ACC112 (cell line): ENCODE measurements at regions not wholly inside any gene's neighbourhood (a gene's known extent, or its start where the extent isn't known, plus 50 kb on each side); places are given as distances from the start of the nearest gene placed in this dataset.

Source experiments
- H2AFZ ChIP-seq: fragments of 200-600 bp; sonication (generic); one replicate; pipeline ENCODE4 v1.6.0; 2017; ENCODE audit warnings: antibody characterized with exemption, low read length; ENCODE audit not compliant: unreplicated experiment
- H3K27ac ChIP-seq: fragments of 200-600 bp; sonication (generic); 2 replicates; pipeline ENCODE4 v1.5.1; 2014; ENCODE audit warnings: low read depth, mild to moderate bottlenecking, antibody characterized with exemption, low read length, moderate library complexity
- H3K27me3 ChIP-seq: fragments of 200-600 bp; sonication (generic); 2 replicates; pipeline ENCODE4 v1.6.1; 2014; ENCODE audit warnings: mild to moderate bottlenecking, antibody characterized with exemption, low read length, moderate library complexity, mixed read lengths; ENCODE audit not compliant: insufficient read depth
- H3K36me3 ChIP-seq: fragments of 200-600 bp; sonication (generic); 2 replicates; pipeline ENCODE4 v1.6.1; 2016; ENCODE audit warnings: mild to moderate bottlenecking, antibody characterized with exemption, low read length, moderate library complexity, mixed read lengths; ENCODE audit not compliant: insufficient read depth
- H3K4me1 ChIP-seq: fragments of 200-600 bp; sonication (generic); one replicate; pipeline ENCODE4 v1.6.1; 2016; ENCODE audit warnings: low read length, mixed read lengths; ENCODE audit not compliant: insufficient read depth, unreplicated experiment, control insufficient read depth
- H3K4me3 ChIP-seq: fragments of 200-600 bp; sonication (generic); 2 replicates; pipeline ENCODE4 v1.5.1; 2014; ENCODE audit warnings: mild to moderate bottlenecking, low read depth, low read length
- H3K79me2 ChIP-seq: fragments of 200-600 bp; sonication (generic); one replicate; pipeline ENCODE4 v1.6.0; 2016; ENCODE audit warnings: low read length; ENCODE audit not compliant: control insufficient read depth, unreplicated experiment, insufficient read depth

GRCh38 chr1:187490266-187490665 is 661.5 kb downstream of the PLA2G4A start:
- no peaks in the 10 kb centered on the region for H3K27me3 ChIP-seq
- no peak overlapping the region for H3K27ac ChIP-seq
- no peak overlapping the region for H3K4me3 ChIP-seq
- no peaks in the 10 kb centered on the region for H3K36me3 ChIP-seq
- H2AFZ ChIP-seq, result no peak overlapping the region
- peaks cover 8% of the 10 kb centered on the region for H3K4me1 ChIP-seq
- no peaks in the 10 kb centered on the region for H3K79me2 ChIP-seq

- Histone ChIP-seq H3K4me3 (no peak overlapping the region), H3K79me2 (no peaks in the 10 kb centered on the region), H3K36me3 (no peaks in the 10 kb centered on the region), H3K27me3 (no peaks in the 10 kb centered on the region), H2AFZ (no peak overlapping the region), H3K27ac (peak overlapping the region; percentile 57), H3K4me1 (peaks cover 8% of the 10 kb centered on the region)
These were observed 662.5 kb downstream of the PLA2G4A start for GRCh38 chr1:187491082-187491720.

- Histone ChIP-seq H3K27me3 (no peaks in the 10 kb centered on the region), H2AFZ (no peak overlapping the region), H3K27ac (no peak overlapping the region), H3K79me2 (no peaks in the 10 kb centered on the region), H3K4me3 (no peak overlapping the region), H3K36me3 (no peaks in the 10 kb centered on the region), H3K4me1 (no peaks in the 10 kb centered on the region)
These were observed 669.3 kb downstream of the PLA2G4A start for GRCh38 chr1:187498028-187498427.

GRCh38 chr1:187504779-187505178 is 676.0 kb downstream of the PLA2G4A start:
- H3K4me3 ChIP-seq, result no peak overlapping the region
- H3K79me2 ChIP-seq, result no peaks in the 10 kb centered on the region
- no peaks in the 10 kb centered on the region for H3K4me1 ChIP-seq
- H2AFZ ChIP-seq, result no peak overlapping the region
- no peak overlapping the region for H3K27ac ChIP-seq
- H3K27me3 ChIP-seq, result no peaks in the 10 kb centered on the region
- no peaks in the 10 kb centered on the region for H3K36me3 ChIP-seq

- no peak overlapping the region for H2AFZ ChIP-seq
- no peak overlapping the region for H3K27ac ChIP-seq
- no peaks in the 10 kb centered on the region for H3K4me1 ChIP-seq
- H3K79me2 ChIP-seq, result no peaks in the 10 kb centered on the region
- no peaks in the 10 kb centered on the region for H3K27me3 ChIP-seq
- H3K36me3 ChIP-seq, result no peaks in the 10 kb centered on the region
- H3K4me3 ChIP-seq, result no peak overlapping the region
These were observed 680.3 kb downstream of the PLA2G4A start for GRCh38 chr1:187509091-187509490.

GRCh38 chr1:187513190-187513589 is 684.4 kb downstream of the PLA2G4A start:
- no peaks in the 10 kb centered on the region for H3K36me3 ChIP-seq

GRCh38 chr1:187514110-187514509 is 685.4 kb downstream of the PLA2G4A start:
- Histone ChIP-seq H3K4me3 (no peak overlapping the region), H3K36me3 (no peaks in the 10 kb centered on the region), H3K27ac (no peak overlapping the region), H3K4me1 (no peaks in the 10 kb centered on the region), H3K79me2 (no peaks in the 10 kb centered on the region), H2AFZ (no peak overlapping the region), H3K27me3 (no peaks in the 10 kb centered on the region)

More at GRCh38 chr1:187513190-187513589, 684.4 kb downstream of the PLA2G4A start:
- Histone ChIP-seq H3K27me3 (no peaks in the 10 kb centered on the region), H3K4me3 (no peak overlapping the region), H3K4me1 (no peaks in the 10 kb centered on the region), H2AFZ (no peak overlapping the region), H3K79me2 (no peaks in the 10 kb centered on the region), H3K27ac (no peak overlapping the region)

GRCh38 chr1:187516874-187517273 is 688.1 kb downstream of the PLA2G4A start:
- Histone ChIP-seq H3K36me3 (no peaks in the 10 kb centered on the region), H3K27me3 (no peaks in the 10 kb centered on the region), H2AFZ (no peak overlapping the region), H3K79me2 (no peaks in the 10 kb centered on the region), H3K4me1 (no peaks in the 10 kb centered on the region), H3K4me3 (no peak overlapping the region), H3K27ac (no peak overlapping the region)

GRCh38 chr1:187517546-187517945 is 688.8 kb downstream of the PLA2G4A start:
- Histone ChIP-seq H2AFZ (no peak overlapping the region), H3K4me1 (no peaks in the 10 kb centered on the region), H3K4me3 (no peak overlapping the region), H3K27me3 (no peaks in the 10 kb centered on the region), H3K36me3 (no peaks in the 10 kb centered on the region), H3K79me2 (no peaks in the 10 kb centered on the region), H3K27ac (no peak overlapping the region)

- Histone ChIP-seq H3K27me3 (no peaks in the 10 kb centered on the region), H3K4me3 (no peak overlapping the region), H3K4me1 (no peaks in the 10 kb centered on the region), H3K36me3 (no peaks in the 10 kb centered on the region), H3K79me2 (no peaks in the 10 kb centered on the region), H3K27ac (no peak overlapping the region), H2AFZ (no peak overlapping the region)
These were observed 698.6 kb downstream of the PLA2G4A start for GRCh38 chr1:187527346-187527745.

GRCh38 chr1:187537936-187538335 is 709.2 kb downstream of the PLA2G4A start:
- no peaks in the 10 kb centered on the region for H3K4me1 ChIP-seq

More at GRCh38 chr1:187537936-187538335, 709.2 kb downstream of the PLA2G4A start:
- no peak overlapping the region for H3K27ac ChIP-seq
- no peaks in the 10 kb centered on the region for H3K36me3 ChIP-seq
- no peak overlapping the region for H3K4me3 ChIP-seq
- H3K27me3 ChIP-seq, result no peaks in the 10 kb centered on the region
- no peak overlapping the region for H2AFZ ChIP-seq
- no peaks in the 10 kb centered on the region for H3K79me2 ChIP-seq
